ENCODE measurements at regions not wholly inside any gene's neighbourhood (a gene's known extent, or its start where the extent isn't known, plus 50 kb on each side); places are given as distances from the start of the nearest gene placed in this dataset.
"Not testable (repeated sequence)": the region's sequence is repeated elsewhere in the genome, so short reads cannot be mapped to it uniquely, and the experiment has no call there.

DNA sequence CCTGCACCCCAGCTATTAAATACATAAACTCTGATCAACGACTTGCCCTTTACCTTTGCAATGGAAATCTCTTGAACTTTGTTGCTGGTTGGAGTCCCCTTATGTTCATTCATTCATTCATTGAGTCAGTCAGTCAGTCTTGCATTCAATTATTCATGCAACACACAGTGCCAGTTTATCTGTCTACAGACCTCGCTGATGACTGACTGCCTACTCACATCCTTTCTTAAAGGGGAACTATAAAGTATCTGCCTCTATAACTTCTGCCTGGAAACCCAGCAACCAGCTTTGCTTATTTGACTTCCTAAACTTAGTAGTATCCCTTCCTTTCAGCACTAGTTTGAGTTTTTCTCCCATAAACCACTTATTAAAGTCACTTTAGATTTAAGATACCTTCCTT, 620.8 kb upstream of the ADGRL3 start:
- no peak for DNase-seq

DNA sequence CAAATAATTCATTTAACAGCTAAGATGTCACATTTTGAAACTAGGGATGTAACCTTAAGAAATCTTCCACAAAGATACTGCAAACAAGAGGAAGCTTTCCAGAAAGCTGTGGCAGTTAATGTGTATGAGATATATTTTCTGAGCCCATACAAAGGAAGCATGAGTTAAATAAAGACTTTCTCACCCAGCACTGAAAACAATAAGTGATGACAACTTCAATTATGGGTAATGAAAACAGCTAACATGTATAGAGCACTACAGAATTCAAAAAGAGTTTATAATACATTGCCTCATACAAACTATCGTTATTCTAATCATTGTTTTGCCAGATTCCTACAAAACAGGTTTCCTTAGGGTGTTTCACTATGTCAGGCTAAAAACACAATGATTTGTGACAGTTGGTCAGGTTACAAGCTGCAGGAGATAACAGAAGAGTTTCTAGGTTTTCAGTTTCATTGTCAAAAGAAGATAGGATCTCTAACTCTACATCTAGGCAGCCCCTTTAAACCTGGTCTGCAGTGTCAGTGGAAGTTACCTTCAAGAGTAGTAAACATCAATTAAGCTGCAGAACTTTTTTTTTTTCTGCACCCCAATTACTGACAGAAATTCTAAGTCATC, 618.1 kb upstream of the ADGRL3 start:
- no peak for DNase-seq

GRCh38 chr4:60588556-60588955, 611.6 kb upstream of the ADGRL3 start:
- no peak for DNase-seq

DNA sequence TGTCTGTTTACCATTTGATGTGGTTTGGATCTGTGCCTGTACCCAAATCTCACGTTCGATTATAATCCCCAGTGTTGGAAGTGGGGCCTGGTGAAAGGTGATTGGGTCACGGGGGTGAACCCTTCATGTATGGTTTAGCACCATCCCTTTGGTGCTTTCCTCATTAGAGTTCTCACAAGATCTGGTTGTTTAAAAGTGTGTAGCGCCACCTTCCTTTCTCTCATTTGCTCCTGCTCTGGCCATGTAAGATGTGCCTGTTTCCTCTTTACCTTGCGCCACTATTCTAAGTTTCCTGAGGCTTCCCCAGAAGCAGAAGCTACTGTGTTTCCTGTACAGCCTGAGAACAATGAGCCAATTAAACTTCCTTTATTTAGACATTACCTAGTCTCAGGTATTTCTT, 610.7 kb upstream of the ADGRL3 start:
- DNase-seq: no peak

DNA sequence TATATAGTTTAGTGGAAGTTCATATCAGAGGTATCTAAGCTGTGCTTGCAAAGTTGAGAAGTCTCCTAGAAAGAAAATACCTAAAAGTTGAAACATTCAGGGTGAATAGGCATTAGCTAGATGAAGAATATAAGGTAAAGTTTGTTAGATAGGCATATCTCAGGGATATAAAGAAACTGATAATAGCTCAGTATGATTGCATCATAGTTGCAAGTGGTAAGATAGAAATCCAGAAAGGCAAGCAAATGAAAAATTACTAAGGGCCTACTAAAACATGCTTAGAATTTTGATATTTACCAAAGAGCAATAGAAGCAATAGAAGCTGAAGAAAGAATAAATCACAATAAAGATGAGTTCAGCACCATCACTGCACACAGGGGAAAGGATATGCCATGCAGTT, 610.0 kb upstream of the ADGRL3 start:
- DNase-seq: no peak

DNA sequence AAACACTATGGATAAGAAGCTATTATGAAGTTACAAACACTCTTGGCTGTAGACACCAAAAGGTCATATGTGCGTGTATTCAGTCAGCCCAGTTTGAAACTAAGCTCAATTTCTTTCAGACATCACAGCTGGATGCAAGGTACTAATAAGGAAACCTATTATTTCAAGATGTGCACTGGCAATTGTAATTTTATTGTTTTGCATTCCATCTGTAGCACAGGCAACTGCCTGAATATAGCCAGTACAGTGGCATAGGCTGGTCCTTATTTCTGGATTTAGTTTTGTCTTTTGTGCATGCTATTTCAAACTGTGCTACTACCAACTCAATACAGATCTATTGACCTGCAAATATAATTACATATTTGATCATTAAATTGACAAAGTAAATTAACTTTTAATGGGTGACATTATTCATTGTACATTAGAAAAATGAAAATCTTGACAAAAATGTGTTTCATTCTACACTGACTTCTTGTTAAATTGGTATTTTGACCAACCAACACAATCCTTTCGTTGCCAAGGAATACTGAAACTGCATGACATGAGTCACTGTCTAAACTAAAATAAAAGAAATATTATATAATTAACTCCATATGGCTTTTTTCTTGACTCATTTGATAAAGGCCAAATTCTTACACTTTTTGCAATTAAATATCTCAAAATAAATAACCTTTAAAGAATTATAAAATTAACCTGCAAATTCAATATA, 594.3 kb upstream of the ADGRL3 start:
- no peak for DNase-seq

DNA sequence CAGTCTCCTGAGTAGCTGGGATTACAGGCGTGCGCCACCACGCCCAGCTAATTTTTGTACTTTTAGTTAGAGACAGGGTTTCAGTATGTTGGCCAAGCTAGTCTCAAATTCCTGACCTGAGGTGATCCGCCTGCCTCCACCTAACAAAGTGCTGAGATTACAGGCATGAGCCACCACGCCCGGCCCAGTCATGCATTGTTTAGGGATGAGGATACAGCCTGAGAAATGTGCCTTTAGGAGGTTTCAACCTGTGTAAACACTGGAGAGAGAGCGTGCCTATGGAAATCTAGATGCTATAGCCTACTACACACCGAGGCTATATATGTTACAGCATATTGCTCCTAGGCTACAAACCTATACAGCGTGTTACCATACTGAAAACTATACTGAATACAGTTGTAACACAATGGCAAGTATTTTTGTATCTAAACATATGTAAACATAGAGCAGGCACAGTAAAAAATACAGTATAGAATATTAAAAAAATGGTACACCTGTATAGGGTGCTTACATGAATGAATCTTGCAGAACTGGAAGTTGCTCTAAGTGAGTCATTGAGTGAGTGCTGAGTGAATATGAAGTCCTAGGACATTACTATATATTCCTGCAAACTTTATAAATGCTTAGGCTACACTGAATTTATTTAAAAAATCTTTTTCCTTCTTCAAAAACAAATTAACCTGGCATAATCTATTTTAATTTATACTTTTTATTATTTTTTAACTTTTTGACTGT, 588.2 kb upstream of the ADGRL3 start:
- DNase-seq: no peak

GRCh38 chr4:60617731-60618130, 582.4 kb upstream of the ADGRL3 start:
- no peak for DNase-seq

- no peak for DNase-seq
Observed at GRCh38 chr4:60619531-60620305, 580.4 kb upstream of the ADGRL3 start.

DNA sequence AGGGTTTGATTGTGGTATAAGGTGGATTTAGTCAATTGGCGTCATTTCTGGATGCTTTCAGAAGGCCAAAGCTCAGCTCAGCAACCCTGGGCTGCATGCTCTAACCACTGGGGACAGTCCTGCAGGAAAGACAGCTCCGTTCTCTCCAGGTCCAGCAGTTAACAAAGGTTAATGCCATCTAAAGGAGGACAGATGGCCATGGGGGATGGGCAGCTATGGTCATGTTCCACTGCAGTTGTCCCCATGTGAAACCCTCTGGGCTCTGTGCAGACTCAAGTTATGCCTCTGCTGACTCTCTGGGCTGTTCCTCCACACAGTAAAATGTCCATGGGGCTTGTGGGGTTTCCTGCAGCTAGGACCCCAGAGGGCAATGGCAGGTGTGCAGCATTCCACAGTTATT, 562.1 kb upstream of the ADGRL3 start:
- DNase-seq: no peak

DNA sequence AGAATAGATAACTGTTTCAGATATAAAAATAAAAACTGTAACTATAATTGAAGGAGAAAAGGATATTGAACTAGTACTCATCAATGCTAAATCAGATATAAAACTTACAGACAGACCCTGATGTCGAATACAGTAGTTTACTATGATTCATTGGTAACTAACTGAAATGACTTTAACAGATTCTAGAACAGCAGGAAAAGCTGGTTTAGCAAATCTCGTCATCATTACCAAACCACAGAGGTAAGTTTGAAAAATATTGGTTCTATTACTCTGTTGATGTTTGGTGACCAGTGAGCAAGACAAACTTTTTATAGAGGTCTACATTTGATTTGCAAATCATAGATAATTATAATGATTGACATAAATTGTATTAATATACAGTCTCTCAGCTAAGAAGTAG, 551.4 kb upstream of the ADGRL3 start:
- DNase-seq: no peak

DNA sequence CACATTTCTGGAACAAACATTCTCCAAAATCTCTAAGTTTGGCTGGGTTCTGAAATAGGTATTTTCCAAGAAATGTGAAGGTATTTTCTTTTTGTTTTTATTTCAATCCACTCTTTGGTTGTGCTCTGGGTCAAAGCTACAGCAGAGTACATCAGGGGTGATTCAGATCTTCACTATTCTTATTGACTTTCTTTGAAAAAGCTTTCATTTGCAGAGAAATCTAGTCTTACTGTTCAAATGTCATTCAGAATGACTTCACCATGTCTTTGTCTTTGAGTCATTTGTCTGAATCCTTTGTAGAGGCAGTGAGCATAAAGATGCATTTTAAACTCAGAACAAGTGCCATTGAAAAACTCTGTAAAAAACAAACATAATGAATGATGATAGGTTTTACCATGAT, 547.2 kb upstream of the ADGRL3 start:
- DNase-seq: no peak

DNA sequence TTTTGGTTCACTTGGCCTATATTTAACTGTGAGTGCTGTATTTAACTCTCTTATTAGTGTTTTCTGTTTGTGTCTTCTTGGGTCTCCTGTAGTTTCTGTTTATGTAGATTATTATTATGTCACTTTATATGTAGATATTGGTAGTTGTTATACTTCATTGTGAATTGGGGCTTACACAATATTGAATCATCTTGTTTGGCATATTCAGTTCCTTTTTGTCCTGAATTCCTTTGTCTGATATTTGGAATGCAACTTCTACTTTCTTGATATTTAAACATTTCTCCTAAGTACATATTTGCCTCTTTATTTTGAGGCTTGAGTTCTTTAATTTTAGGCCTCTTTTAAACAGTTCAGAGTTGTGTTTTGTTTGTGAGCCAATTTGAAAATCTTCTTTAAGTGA, 544.8 kb upstream of the ADGRL3 start:
- no peak for DNase-seq

- no peak for DNase-seq
Observed at GRCh38 chr4:60656171-60656570, 544.0 kb upstream of the ADGRL3 start.

GRCh38 chr4:60657041-60657440, 543.1 kb upstream of the ADGRL3 start:
- DNase-seq: no peak

GRCh38 chr4:60657807-60658206, 542.3 kb upstream of the ADGRL3 start:
- no peak for DNase-seq

GRCh38 chr4:60663769-60664168, 536.4 kb upstream of the ADGRL3 start:
- DNase-seq: no peak

DNA sequence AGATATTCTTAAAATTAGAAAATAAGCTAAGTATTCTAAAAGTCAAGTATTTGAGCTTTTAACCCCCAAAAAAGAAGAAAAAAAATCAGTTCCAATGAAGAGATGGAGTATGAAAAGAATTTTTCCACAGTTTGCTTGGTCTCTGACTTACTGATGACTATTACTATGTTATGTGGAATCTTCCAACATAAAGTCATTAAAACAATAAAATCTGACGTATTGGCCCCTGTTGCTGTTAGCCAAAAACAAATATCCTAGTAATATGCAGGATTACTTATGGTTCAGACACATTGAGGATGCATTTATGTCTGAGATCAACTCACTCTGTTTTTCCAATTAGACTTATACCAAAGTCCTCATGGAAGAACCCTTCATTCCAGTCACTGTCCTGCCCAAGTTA, 517.2 kb upstream of the ADGRL3 start:
- no peak for DNase-seq

DNA sequence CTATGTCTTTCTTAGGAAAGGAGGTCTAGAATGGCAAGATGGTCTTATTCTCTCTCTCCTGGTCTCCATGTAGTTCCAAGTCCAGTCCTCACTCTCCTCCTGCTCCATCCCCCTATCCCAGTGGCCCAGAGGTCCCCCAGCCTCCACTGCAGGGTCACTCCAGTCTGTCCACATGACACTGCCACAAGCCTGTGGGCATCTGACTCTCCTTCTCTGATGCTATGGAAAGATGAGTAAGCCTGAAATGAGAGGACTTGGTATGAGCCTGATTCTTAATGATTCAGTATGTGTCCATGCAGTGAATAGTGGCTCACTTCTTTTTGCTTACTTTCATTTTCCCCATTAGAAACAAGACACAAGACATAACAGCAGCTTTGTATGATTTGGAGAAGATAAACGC, 516.8 kb upstream of the ADGRL3 start:
- no peak for DNase-seq

GRCh38 chr4:60683973-60684372, 516.2 kb upstream of the ADGRL3 start:
- no peak for DNase-seq

DNA sequence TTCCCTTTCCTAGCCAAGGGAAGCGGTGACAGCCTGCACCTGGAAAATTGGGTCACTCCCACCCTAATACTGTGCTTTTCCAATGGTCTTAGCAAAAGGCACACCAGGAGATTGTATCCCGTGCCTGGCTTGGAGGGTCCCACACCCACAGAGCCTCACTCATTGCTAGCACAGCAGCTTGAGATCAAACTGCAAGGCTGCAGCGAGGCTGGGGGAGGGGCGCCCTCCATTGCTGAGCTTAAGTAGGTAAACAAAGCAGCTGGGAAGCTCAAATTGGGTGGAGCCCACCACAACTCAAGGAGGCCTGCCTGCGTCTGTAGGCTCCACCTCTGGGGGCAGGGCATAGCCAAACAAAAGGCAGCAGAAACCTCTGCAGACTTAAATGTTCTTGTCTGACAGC, 504.1 kb upstream of the ADGRL3 start:
- not testable (repeated sequence) for DNase-seq

GRCh38 chr4:60709061-60709460, 491.1 kb upstream of the ADGRL3 start:
- DNase-seq: no peak

DNA sequence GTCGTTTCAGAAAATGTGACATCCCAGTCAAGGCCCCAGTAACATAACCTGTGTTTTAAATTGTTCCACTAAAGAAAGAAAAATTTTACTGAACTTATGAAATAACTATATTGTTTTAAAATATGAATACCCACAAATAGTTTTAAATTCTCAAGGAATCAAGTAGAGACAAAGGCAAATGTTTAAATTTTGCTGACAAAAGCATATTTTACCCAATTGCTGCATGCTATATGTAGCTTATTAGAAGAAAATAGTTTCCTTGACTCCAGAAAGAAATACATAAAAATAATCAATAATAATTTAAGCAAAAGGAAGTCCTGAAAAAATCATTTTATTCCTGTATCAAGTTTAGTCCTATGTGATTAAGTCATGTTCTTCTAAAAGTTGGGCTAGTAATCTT, 481.3 kb upstream of the ADGRL3 start:
- no peak for DNase-seq

DNA sequence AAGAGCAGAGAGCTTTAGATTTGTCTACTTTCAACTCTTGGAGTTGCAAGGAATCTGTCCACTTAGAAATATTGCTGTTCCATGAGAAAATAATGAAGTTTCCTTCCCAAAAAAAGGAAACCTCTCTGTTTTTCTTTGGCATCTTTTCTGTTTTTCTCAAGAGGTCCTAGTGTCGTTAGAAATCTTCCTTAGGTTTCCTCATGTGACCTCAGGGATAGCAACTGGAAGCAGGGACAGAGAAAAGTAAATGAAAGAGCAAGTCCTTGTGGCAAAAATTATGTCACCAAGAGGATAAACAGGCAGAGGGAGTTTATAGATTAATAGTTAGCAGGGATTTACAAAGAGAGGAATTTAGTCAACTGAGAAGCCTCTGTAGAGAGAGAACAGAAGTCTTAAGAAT, 478.4 kb upstream of the ADGRL3 start:
- DNase-seq: no peak

Data from NCI-H1417 treated with DMSO at 0.1 percent for 48 hours (cell line).